Neutrophil (primary cell): ENCODE measurements at regions not wholly inside any gene's neighbourhood (a gene's known extent, or its start where the extent isn't known, plus 50 kb on each side); places are given as distances from the start of the nearest gene placed in this dataset.

ENCODE experiments used
- H3K27ac ChIP-seq: fragments of 200-600 bp; sonication (generic); 2 replicates; pipeline ENCODE4 v1.5.1; 2016; ENCODE audit warnings: mild to moderate bottlenecking, moderate library complexity
- H3K27me3 ChIP-seq: fragments of 200-600 bp; sonication (generic); 2 replicates; pipeline ENCODE4 v1.6.0; 2016; ENCODE audit warnings: mild to moderate bottlenecking
- H3K36me3 ChIP-seq: fragments of 200-600 bp; sonication (generic); 2 replicates; pipeline ENCODE4 v1.5.1; 2017
- H3K4me1 ChIP-seq, 2 experiments: fragments of 200-600 bp in 1 of 2; sonication (generic) in 1 of 2; 1 replicate in 1 of 2; 2 replicates in 1 of 2; pipeline versions ENCODE4 v1.5.1 to v1.6.1; 2013 to 2016; ENCODE audit warnings: low read depth in 1 of 2, low read length in 1 of 2, mild to moderate bottlenecking in 1 of 2, moderate library complexity in 1 of 2; ENCODE audit not compliant: control insufficient read depth in 1 of 2, insufficient read depth in 1 of 2
- H3K4me3 ChIP-seq, 2 experiments: fragments of 200-600 bp in 1 of 2; sonication (generic) in 1 of 2; 1 replicate in 1 of 2; 2 replicates in 1 of 2; pipeline ENCODE4 v1.5.1; 2013 to 2016; ENCODE audit warnings: low read depth in 1 of 2, low read length in 1 of 2, mild to moderate bottlenecking in 1 of 2, moderate library complexity in 1 of 2
- H3K9me3 ChIP-seq: fragments of 200-600 bp; sonication (generic); 2 replicates; pipeline ENCODE4 v1.5.1; 2016
- CTCF ChIP-seq: fragments of 200-600 bp; sonication (generic); IDR thresholded peaks from 2 replicates; pipeline ENCODE4 v1.5.1; 2016; ENCODE audit warnings: antibody characterized with exemption

DNA sequence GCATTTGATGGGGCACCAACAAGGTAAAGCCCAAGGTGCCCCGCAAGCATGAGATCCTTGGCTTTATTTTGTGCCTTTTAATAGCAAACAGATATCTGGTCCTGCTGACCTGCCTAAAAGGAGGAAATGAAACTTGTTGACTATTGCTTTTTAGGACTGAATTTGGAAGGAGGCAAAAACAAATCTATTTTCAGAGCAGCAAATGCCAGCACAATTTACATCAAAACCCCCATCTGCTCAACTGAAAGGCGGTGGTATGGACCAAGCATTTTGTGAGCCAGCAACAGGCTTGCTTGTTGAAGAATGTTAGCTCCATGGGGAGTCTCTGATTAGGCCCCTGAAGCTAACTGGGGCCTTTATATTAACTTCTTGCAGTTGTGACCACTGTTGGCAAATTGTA lies 192.6 kb upstream of the E2F8 start:
- peaks cover 44% of the 10 kb centered on the region for H3K27me3 ChIP-seq
- no peaks in the 10 kb centered on the region for H3K4me1 ChIP-seq
- H3K36me3 ChIP-seq, result no peaks in the 10 kb centered on the region
- H3K27ac ChIP-seq, result no peak overlapping the region
- no peaks in the 10 kb centered on the region for H3K9me3 ChIP-seq
- no peak overlapping the region for H3K4me3 ChIP-seq
- no peak for TF ChIP-seq CTCF

DNA sequence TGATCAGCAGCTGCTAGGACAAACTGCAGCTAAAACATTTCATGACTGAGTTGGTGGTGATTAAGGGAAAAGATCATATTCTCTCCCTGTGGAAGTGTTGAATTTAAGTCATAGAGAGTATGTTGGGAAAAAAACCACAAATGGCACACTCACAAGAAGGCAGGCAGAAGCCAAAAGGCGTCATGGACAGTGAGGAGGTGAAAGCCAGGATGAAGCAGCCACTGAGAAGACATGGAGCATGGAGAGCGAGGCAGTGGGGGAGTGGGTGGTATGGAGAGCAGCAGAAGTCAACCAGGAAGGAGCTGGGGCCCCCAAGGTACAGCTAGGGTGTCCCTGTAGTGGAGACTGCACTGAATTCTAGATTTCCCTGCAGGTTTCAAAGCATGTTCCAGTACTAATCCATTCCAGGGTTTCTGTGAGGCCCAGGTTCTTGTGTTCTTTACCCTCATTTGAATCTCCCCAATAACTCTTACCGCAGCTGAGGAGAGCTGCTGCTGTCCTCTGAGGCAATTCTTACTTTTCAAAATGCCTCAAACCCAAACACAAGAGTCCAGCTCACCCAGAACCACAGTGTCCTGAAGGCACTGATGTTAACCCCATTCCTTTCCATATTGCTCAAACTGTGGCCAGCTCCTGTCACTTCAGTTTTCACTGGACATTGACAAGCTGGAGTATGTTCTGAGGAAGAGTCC lies 191.8 kb upstream of the E2F8 start:
- H3K4me3 ChIP-seq, result no peak overlapping the region
- H3K4me1 ChIP-seq, result no peaks in the 10 kb centered on the region
- TF ChIP-seq CTCF, result no peak
- H3K27me3 ChIP-seq, result peaks cover 44% of the 10 kb centered on the region
- no peak overlapping the region for H3K27ac ChIP-seq
- no peaks in the 10 kb centered on the region for H3K9me3 ChIP-seq
- H3K36me3 ChIP-seq, result no peaks in the 10 kb centered on the region

DNA sequence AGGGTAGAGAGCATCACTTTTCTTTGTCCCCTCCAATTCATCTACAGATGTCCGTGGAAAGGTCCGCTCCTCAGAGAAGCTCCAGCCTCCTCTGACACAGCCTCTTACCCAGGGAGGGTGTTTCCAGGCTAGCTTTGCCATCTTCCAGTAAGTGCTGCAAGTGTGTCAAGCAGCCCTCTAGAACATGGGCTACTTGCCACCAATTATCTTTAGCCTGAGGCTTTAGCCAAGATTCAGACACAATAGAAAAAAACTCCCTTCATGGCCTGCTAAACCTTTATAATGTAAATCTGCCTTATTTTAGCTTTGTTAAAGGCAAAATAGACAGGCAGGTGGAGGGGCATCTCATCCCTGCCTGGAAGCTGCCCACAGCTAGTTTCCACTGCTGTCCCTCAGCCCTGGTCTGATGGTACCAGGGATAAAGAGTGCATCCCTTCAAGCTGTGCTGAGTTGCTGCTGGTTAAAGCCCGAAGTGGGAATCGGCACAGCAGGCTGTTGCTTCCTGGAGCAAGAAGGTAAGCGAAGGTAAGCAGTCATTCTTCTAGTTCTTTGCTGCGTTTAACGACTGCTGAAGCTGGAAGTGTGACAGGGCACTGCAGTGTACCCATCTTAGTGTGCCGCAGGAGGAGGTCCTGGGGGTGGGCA lies 190.1 kb upstream of the E2F8 start:
- Histone ChIP-seq H3K27ac (no peak overlapping the region), H3K27me3 (peaks cover 52% of the 10 kb centered on the region), H3K4me3 (no peak overlapping the region), H3K4me1 (no peaks in the 10 kb centered on the region), H3K36me3 (no peaks in the 10 kb centered on the region), H3K9me3 (no peaks in the 10 kb centered on the region)
- no peak for TF ChIP-seq CTCF

- no peak overlapping the region for H3K4me3 ChIP-seq
Observed at GRCh38 chr11:19430346-19430745, 189.6 kb upstream of the E2F8 start.

GRCh38 chr11:19429108-19429760 lies 188.5 kb upstream of the E2F8 start:
- H3K4me1 ChIP-seq, result no peaks in the 10 kb centered on the region
- no peaks in the 10 kb centered on the region for H3K36me3 ChIP-seq
- no peaks in the 10 kb centered on the region for H3K9me3 ChIP-seq
- no peak for TF ChIP-seq CTCF
- H3K27ac ChIP-seq, result no peak overlapping the region
- peaks cover 62% of the 10 kb centered on the region for H3K27me3 ChIP-seq
- H3K4me3 ChIP-seq, result no peak overlapping the region

More at GRCh38 chr11:19430346-19430745, 189.6 kb upstream of the E2F8 start:
- TF ChIP-seq CTCF, result no peak
- Histone ChIP-seq H3K27me3 (peaks cover 57% of the 10 kb centered on the region), H3K27ac (no peak overlapping the region), H3K36me3 (no peaks in the 10 kb centered on the region), H3K9me3 (no peaks in the 10 kb centered on the region), H3K4me1 (no peaks in the 10 kb centered on the region)
